NT2/D1 (cell line): ENCODE measurements at regions not wholly inside any gene's neighbourhood (a gene's known extent, or its start where the extent isn't known, plus 50 kb on each side); places are given as distances from the start of the nearest gene placed in this dataset.

Source experiments
- DNase-seq: peaks from one replicate; pipeline ENCODE4 v3.0.0-alpha.2; 2011; ENCODE audit warnings: low read depth, low spot score
- H3K27me3 ChIP-seq: 2 replicates; pipeline ENCODE4 v1.6.0; 2011; ENCODE audit warnings: mild to moderate bottlenecking; ENCODE audit not compliant: insufficient read length, insufficient read depth
- H3K36me3 ChIP-seq: 2 replicates; pipeline ENCODE4 v1.6.1; 2011; ENCODE audit warnings: mild to moderate bottlenecking, low read length, mixed read lengths; ENCODE audit not compliant: insufficient read depth, insufficient read length
- H3K4me1 ChIP-seq: 2 replicates; pipeline ENCODE4 v1.5.1; 2011; ENCODE audit not compliant: insufficient read depth, insufficient read length
- H3K4me3 ChIP-seq: 2 replicates; pipeline ENCODE4 v1.5.1; 2011; ENCODE audit warnings: low read depth; ENCODE audit not compliant: insufficient read length
- H3K9ac ChIP-seq: 2 replicates; pipeline ENCODE4 v1.6.0; 2011; ENCODE audit warnings: low read depth; ENCODE audit not compliant: insufficient read length
- H3K9me3 ChIP-seq: 2 replicates; pipeline ENCODE4 v1.5.1; 2011; ENCODE audit warnings: mild to moderate bottlenecking, low read length; ENCODE audit not compliant: insufficient read depth
- SUZ12 ChIP-seq: IDR thresholded peaks from 2 replicates; pipeline ENCODE4 v1.6.1; 2011; ENCODE audit not compliant: insufficient read length, insufficient read depth; ENCODE audit errors: extremely low read depth
- YY1 ChIP-seq: IDR thresholded peaks from 2 replicates; pipeline ENCODE4 v1.6.1; 2011; ENCODE audit not compliant: insufficient read length, insufficient read depth
- ZNF274 ChIP-seq: IDR thresholded peaks from 2 replicates; pipeline ENCODE4 v1.6.1; 2011; ENCODE audit warnings: mild to moderate bottlenecking, low read depth, low read length

- Histone ChIP-seq H3K9me3 (no peaks in the 10 kb centered on the region; the same call in 1 of the 2 replicates), H3K4me3 (no peak overlapping the region), H3K4me1 (no peaks in the 10 kb centered on the region), H3K27me3 (no peaks in the 10 kb centered on the region), H3K36me3 (no peaks in the 10 kb centered on the region), H3K9ac (no peak overlapping the region)
- no peak for DNase-seq
- TF ChIP-seq ZNF274, result no peak
- no peak for TF ChIP-seq SUZ12
- no peak for TF ChIP-seq YY1
Observed at GRCh38 chr10:129040377-129040776, 426.7 kb upstream of the MGMT start.

- Histone ChIP-seq H3K27me3 (no peaks in the 10 kb centered on the region), H3K36me3 (no peaks in the 10 kb centered on the region), H3K9me3 (no peaks in the 10 kb centered on the region; the same call in 1 of the 2 replicates), H3K9ac (no peak overlapping the region), H3K4me1 (no peaks in the 10 kb centered on the region), H3K4me3 (no peak overlapping the region)
- DNase-seq, result no peak
- no peak for TF ChIP-seq SUZ12
- TF ChIP-seq ZNF274, result no peak
- no peak for TF ChIP-seq YY1
Observed at GRCh38 chr10:129041916-129042315, 425.1 kb upstream of the MGMT start.

- DNase-seq, result no peak
- no peaks in the 10 kb centered on the region; the same call in 1 of the 2 replicates for H3K9me3 ChIP-seq
- TF ChIP-seq ZNF274 (no peak), SUZ12 (no peak), YY1 (no peak)
- no peak overlapping the region for H3K9ac ChIP-seq
- no peaks in the 10 kb centered on the region for H3K4me1 ChIP-seq
- no peaks in the 10 kb centered on the region for H3K27me3 ChIP-seq
- no peaks in the 10 kb centered on the region for H3K36me3 ChIP-seq
- H3K4me3 ChIP-seq, result no peak overlapping the region
Observed at GRCh38 chr10:129042776-129043595, 424.1 kb upstream of the MGMT start.

DNA sequence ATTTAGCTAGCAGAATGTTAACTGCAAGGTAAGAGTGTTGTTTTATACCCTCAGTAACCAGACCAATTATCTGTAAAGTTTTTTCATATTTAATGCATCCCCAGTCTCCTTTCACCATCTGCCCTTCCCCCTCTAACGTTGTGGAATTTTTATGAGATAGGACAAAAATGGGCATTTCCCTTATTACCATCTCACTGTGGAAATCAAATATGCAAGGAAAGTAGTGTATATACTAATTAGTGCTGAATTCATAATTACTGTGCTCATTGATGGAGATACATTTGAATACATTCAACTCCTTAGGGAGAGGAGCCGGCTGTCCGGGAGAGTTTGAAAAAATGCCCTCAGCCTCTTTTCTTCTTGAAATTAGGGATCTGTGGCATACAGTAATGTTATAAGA, 423.4 kb upstream of the MGMT start:
- Histone ChIP-seq H3K4me1 (no peaks in the 10 kb centered on the region), H3K36me3 (no peaks in the 10 kb centered on the region), H3K27me3 (no peaks in the 10 kb centered on the region), H3K9ac (no peak overlapping the region), H3K9me3 (no peaks in the 10 kb centered on the region; the same call in 1 of the 2 replicates), H3K4me3 (no peak overlapping the region)
- TF ChIP-seq ZNF274, result no peak
- no peak for TF ChIP-seq SUZ12
- TF ChIP-seq YY1, result no peak
- DNase-seq, result no peak

DNA sequence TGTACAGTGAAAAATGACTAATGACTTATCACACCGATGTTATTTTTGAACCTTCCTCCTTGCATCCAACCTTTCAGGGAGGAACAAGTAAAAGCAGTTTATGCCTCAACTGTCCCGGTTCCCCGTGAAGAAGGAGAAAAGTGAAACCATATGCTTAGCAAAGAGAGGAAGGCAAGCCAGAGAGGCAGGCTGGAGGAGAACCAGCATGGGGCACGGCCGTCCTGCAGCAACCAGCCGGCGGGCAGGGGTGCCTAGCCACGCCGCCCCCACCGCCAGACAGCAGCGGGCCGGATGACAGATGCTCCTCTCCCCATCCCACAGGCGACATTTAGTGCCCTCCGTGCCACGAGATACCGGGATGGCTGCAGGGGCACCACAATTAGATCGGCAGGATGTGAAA, 421.4 kb upstream of the MGMT start:
- Histone ChIP-seq H3K4me3 (no peak overlapping the region), H3K4me1 (no peaks in the 10 kb centered on the region), H3K27me3 (no peaks in the 10 kb centered on the region), H3K36me3 (no peaks in the 10 kb centered on the region), H3K9me3 (no peaks in the 10 kb centered on the region; the same call in 1 of the 2 replicates), H3K9ac (no peak overlapping the region)
- no peak for TF ChIP-seq SUZ12
- TF ChIP-seq YY1, result no peak
- no peak for TF ChIP-seq ZNF274
- no peak for DNase-seq

DNA sequence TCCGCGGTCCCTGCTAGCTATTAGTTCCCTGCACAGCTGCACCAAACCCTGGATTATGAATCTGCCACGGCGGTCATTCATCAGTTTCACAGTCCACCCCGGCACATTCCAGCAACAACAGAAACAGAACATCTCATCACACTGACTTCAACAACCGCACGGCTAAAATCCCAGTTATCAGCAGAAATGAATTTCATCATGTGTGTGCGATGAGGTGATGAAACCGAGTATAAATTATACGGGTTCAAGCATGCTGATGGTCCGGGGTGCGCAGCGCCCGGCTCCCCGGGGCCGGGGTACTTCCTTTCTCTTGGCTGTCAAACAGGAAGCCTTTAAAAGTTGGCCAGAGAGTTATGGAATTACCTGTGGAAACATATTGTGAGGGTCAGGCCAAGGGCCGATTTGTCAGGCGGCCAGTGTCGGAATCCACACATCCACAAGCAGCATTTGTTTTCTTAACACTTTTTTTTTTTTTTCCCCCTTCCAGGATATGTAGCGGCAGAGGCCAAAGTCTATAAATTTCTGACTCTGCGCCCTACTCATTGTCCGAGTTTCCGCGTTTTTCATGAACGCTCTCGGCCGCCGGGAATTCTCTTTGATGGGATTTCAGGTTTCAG, 420.9 kb upstream of the MGMT start:
- Histone ChIP-seq H3K9ac (no peak overlapping the region), H3K4me3 (no peak overlapping the region), H3K9me3 (no peaks in the 10 kb centered on the region; the same call in 1 of the 2 replicates), H3K4me1 (no peaks in the 10 kb centered on the region), H3K36me3 (no peaks in the 10 kb centered on the region), H3K27me3 (no peaks in the 10 kb centered on the region)
- TF ChIP-seq YY1, result no peak
- no peak for TF ChIP-seq ZNF274
- TF ChIP-seq SUZ12, result no peak
- no peak for DNase-seq

DNA sequence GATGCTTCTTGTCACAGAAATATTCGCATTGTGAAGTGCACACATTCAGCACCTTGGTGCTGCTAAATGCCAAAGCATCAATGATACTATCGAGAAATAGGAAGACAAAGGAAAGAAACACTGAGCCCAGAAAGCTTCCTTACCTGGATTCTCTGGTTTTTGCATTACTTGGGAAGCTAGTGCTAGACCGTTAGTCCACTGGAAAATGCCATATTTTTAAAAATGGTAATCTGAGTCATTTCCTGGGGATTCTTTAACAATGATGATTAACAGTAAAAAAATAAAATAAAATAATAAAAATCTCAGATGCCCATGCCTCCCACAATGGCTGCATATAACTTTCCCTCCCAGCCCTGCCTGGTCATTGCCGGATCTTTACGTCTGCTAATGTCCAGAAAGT, 420.1 kb upstream of the MGMT start:
- TF ChIP-seq YY1 (no peak), ZNF274 (no peak), SUZ12 (no peak)
- Histone ChIP-seq H3K4me3 (no peak overlapping the region), H3K36me3 (no peaks in the 10 kb centered on the region), H3K9me3 (no peaks in the 10 kb centered on the region; the same call in 1 of the 2 replicates), H3K4me1 (no peaks in the 10 kb centered on the region), H3K27me3 (no peaks in the 10 kb centered on the region), H3K9ac (no peak overlapping the region)
- no peak for DNase-seq
